Hepatocyte (in vitro differentiated cells): ENCODE measurements at regions not wholly inside any gene's neighbourhood (a gene's known extent, or its start where the extent isn't known, plus 50 kb on each side); places are given as distances from the start of the nearest gene placed in this dataset.

Source experiments
- DNase-seq: peaks from one replicate; pipeline ENCODE4 v3.0.0-alpha.2; 2016; ENCODE audit warnings: low spot score
- H2AFZ ChIP-seq: fragments of 200-600 bp; sonication (generic); 2 replicates; pipeline ENCODE4 v1.6.0; 2016; ENCODE audit warnings: antibody characterized with exemption, mild to moderate bottlenecking
- H3K27ac ChIP-seq: fragments of 200-600 bp; sonication (generic); 2 replicates; pipeline ENCODE4 v1.5.1; 2016; ENCODE audit warnings: mild to moderate bottlenecking
- H3K27me3 ChIP-seq: fragments of 200-600 bp; sonication (generic); 2 replicates; pipeline ENCODE4 v1.6.1; 2016
- H3K36me3 ChIP-seq: fragments of 200-600 bp; sonication (generic); replicated peaks from 2 replicates; pipeline ENCODE4 v1.5.1; 2016; ENCODE audit warnings: low read depth; ENCODE audit not compliant: insufficient read depth
- H3K4me1 ChIP-seq: fragments of 200-600 bp; sonication (generic); 2 replicates; pipeline ENCODE4 v1.5.1; 2016; ENCODE audit warnings: mild to moderate bottlenecking, moderate library complexity; ENCODE audit not compliant: insufficient read depth
- H3K4me2 ChIP-seq: fragments of 200-600 bp; sonication (generic); 2 replicates; pipeline ENCODE4 v1.6.0; 2016
- H3K4me3 ChIP-seq: fragments of 200-600 bp; sonication (generic); 2 replicates; pipeline ENCODE4 v1.5.1; 2016; ENCODE audit warnings: mild to moderate bottlenecking
- H3K79me2 ChIP-seq: fragments of 200-600 bp; sonication (generic); 2 replicates; pipeline ENCODE4 v1.6.0; 2017; ENCODE audit warnings: mild to moderate bottlenecking
- H3K9me2 ChIP-seq: fragments of 200-600 bp; sonication (generic); replicated peaks from 2 replicates; pipeline ENCODE4 v1.6.0; 2017; ENCODE audit warnings: mild to moderate bottlenecking; ENCODE audit not compliant: insufficient read depth
- H3K9me3 ChIP-seq: fragments of 200-600 bp; sonication (generic); 2 replicates; pipeline ENCODE4 v1.5.1; 2016; ENCODE audit warnings: low read depth, mild to moderate bottlenecking
- H4K20me1 ChIP-seq: fragments of 200-600 bp; sonication (generic); 2 replicates; pipeline ENCODE4 v1.6.0; 2016; ENCODE audit warnings: mild to moderate bottlenecking; ENCODE audit not compliant: insufficient read depth, poor library complexity, severe bottlenecking
- EZH2 ChIP-seq: fragments of 200-600 bp; sonication (generic); IDR thresholded peaks from 2 replicates; pipeline ENCODE4 v1.6.1; 2016; ENCODE audit warnings: antibody characterized with exemption, mild to moderate bottlenecking, borderline replicate concordance
- EZH2phosphoT487 ChIP-seq: fragments of 200-600 bp; sonication (generic); IDR thresholded peaks from one replicate; pipeline ENCODE4 v1.6.1; 2018; ENCODE audit warnings: antibody characterized with exemption, mild to moderate bottlenecking, low read depth, moderate library complexity; ENCODE audit not compliant: unreplicated experiment, severe bottlenecking
- WGBS: methylation state at CpG from one replicate; pipeline ENCODE4 v1.1.6; 2016; ENCODE audit warnings: low lambda C conversion rate; ENCODE audit errors: missing lambda C conversion rate; 5-methylcytosine and 5-hydroxymethylcytosine counted together
- TF ChIP-seq, protein P1 (sequence below): fragments of 200-600 bp; sonication (generic); IDR thresholded peaks from 2 replicates; pipeline ENCODE4 v1.5.1; 2016; ENCODE audit warnings: antibody characterized with exemption, mild to moderate bottlenecking; ENCODE audit not compliant: poor library complexity

DNA sequence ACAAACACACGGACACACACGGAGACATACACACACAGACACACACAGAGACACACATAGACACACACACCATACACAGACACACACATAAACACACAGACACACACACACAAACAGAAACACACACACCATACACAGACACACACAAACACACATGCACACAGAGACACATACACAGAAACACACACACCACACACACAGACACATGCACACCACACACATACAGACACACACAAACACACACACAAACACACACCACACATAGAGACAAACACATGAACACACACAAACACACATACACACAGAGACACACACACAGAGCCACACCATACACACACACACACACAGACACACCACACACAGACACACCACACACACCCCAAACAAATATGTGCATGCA is 152.7 kb upstream of the FOXD4L5 start:
- Histone ChIP-seq H3K79me2 (no peaks in the 10 kb centered on the region), H3K36me3 (no peaks in the 10 kb centered on the region), H4K20me1 (no peaks in the 10 kb centered on the region), H3K27me3 (no peaks in the 10 kb centered on the region), H3K4me3 (no peak overlapping the region), H3K27ac (no peak overlapping the region), H3K4me2 (no peak overlapping the region), H3K4me1 (no peaks in the 10 kb centered on the region), H3K9me3 (no peaks in the 10 kb centered on the region), H3K9me2 (no peaks in the 10 kb centered on the region), H2AFZ (no peak overlapping the region)
- no peak for DNase-seq
- TF ChIP-seq, protein P1, sequence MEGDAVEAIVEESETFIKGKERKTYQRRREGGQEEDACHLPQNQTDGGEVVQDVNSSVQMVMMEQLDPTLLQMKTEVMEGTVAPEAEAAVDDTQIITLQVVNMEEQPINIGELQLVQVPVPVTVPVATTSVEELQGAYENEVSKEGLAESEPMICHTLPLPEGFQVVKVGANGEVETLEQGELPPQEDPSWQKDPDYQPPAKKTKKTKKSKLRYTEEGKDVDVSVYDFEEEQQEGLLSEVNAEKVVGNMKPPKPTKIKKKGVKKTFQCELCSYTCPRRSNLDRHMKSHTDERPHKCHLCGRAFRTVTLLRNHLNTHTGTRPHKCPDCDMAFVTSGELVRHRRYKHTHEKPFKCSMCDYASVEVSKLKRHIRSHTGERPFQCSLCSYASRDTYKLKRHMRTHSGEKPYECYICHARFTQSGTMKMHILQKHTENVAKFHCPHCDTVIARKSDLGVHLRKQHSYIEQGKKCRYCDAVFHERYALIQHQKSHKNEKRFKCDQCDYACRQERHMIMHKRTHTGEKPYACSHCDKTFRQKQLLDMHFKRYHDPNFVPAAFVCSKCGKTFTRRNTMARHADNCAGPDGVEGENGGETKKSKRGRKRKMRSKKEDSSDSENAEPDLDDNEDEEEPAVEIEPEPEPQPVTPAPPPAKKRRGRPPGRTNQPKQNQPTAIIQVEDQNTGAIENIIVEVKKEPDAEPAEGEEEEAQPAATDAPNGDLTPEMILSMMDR: no peak
- no peak for TF ChIP-seq EZH2
- TF ChIP-seq EZH2phosphoT487: no peak
- 73% methylated on average over 2 of the region's 2 CpGs for WGBS

DNA sequence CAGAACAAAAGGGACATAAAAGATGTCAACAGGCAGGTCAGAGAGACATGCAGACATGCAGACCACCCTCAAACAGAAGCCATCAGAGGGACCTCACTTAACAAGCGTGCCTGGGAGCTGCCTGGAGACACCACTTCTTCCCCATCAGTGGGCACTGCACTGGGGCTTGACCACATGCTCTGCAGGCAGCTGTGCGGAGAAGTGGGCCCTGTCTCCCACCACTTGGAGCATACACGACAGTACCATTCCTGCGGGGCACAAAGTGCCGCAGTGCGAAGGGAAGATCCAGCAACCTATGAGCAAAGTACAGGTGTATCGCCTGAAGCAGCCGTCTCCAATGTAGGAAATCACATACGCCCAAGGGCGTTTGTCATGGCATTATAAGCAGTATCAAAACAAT is 150.5 kb upstream of the FOXD4L5 start:
- H3K4me3 ChIP-seq: no peak overlapping the region
- no peak overlapping the region for H3K4me2 ChIP-seq
- 83% methylated on average over 10 of the region's 10 CpGs for WGBS
- H3K9me3 ChIP-seq: no peaks in the 10 kb centered on the region
- no peaks in the 10 kb centered on the region for H3K4me1 ChIP-seq
- H3K27me3 ChIP-seq: no peaks in the 10 kb centered on the region
- H2AFZ ChIP-seq: no peak overlapping the region
- no peaks in the 10 kb centered on the region for H3K79me2 ChIP-seq
- H3K9me2 ChIP-seq: no peaks in the 10 kb centered on the region
- H3K36me3 ChIP-seq: no peaks in the 10 kb centered on the region
- DNase-seq: no peak
- H4K20me1 ChIP-seq: no peaks in the 10 kb centered on the region
- TF ChIP-seq EZH2phosphoT487: no peak
- no peak for TF ChIP-seq EZH2
- TF ChIP-seq, protein P1: no peak
- H3K27ac ChIP-seq: no peak overlapping the region

DNA sequence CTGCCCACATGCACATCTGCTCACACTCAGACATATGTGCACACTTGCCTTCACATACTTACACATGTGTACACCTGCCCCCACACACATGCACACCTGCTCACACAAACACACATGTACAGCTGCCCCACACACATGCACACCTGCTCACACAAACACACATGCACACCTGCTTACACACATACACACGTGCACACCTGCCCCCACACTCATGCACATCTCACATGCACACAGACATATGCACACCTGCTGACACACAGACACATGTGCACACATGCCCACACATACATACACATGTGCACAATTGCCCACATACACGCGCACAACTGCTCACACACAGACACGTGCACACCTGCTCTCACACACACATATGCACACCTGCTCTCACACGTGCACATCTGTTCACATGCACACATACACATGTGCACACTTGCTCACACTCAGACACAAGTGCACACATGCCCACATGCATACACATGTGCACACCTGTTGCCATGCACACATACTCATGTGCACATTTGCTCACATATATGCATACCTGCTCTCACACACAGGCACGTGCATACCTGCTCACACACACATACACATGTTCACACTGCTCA is 147.8 kb upstream of the FOXD4L5 start:
- WGBS: 92% methylated on average over 6 of the region's 6 CpGs
- no peak for TF ChIP-seq EZH2
- TF ChIP-seq, protein P1: no peak
- TF ChIP-seq EZH2phosphoT487: no peak

DNA sequence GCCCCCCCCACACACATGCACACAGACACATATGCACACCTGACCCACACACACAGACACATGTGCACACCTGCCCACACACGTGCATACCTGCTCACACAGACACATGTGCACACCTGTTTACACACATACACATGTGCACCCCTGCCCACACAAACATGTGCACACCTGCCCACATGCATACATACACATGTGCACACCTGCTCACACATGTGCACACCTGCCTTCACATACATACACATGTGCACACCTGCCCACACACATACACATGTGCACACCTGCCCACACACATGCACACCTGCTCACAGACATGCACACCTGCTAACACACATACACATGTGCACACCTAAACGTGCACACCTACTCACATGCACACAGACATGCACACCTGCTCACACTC is 147.0 kb upstream of the FOXD4L5 start:
- 84% methylated on average over 2 of the region's 2 CpGs for WGBS
- Histone ChIP-seq H3K9me2 (no peaks in the 10 kb centered on the region), H2AFZ (no peak overlapping the region), H3K79me2 (no peaks in the 10 kb centered on the region), H3K9me3 (no peaks in the 10 kb centered on the region), H3K27me3 (no peaks in the 10 kb centered on the region), H3K27ac (no peak overlapping the region), H4K20me1 (no peaks in the 10 kb centered on the region), H3K36me3 (no peaks in the 10 kb centered on the region), H3K4me2 (no peak overlapping the region), H3K4me1 (no peaks in the 10 kb centered on the region), H3K4me3 (no peak overlapping the region)
- TF ChIP-seq EZH2phosphoT487: no peak
- TF ChIP-seq EZH2: no peak
- TF ChIP-seq, protein P1: no peak
- DNase-seq: no peak

More for the DNA sequence above, 147.8 kb upstream of the FOXD4L5 start:
- Histone ChIP-seq H3K4me2 (no peak overlapping the region), H3K9me3 (no peaks in the 10 kb centered on the region), H3K9me2 (no peaks in the 10 kb centered on the region), H3K27ac (no peak overlapping the region), H3K79me2 (no peaks in the 10 kb centered on the region), H3K4me3 (no peak overlapping the region), H2AFZ (no peak overlapping the region), H3K4me1 (no peaks in the 10 kb centered on the region), H3K27me3 (no peaks in the 10 kb centered on the region), H3K36me3 (no peaks in the 10 kb centered on the region), H4K20me1 (no peaks in the 10 kb centered on the region)
- no peak for DNase-seq
